ENCODE measurements at regions not wholly inside any gene's neighbourhood (a gene's known extent, or its start where the extent isn't known, plus 50 kb on each side); places are given as distances from the start of the nearest gene placed in this dataset.
A peak's percentile ranks its signal among the peaks of the same experiment; 100 is the strongest.
"Not testable (repeated sequence)": the region's sequence is repeated elsewhere in the genome, so short reads cannot be mapped to it uniquely, and the experiment has no call there.

DNA sequence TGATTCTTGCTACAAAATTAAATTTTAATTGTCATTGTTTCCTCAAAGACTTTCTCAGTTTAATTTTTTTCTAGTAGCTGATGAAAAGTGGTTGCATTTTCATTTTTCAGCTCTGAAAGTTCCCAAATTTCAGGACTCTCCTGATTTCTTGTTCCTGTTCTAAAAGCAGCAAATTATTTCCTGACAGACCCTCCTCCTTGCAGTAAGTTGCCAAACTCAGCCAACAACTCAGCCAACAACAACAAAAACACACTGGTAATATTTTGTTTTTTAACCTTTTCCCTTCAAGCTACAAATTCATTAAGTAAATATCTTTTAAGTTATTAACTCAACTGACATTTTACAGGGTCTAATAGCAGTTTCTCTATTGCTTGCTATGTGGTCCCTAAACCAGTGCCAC lies 487.8 kb upstream of the NUDT12 start:
- ATAC-seq: no peak

DNA sequence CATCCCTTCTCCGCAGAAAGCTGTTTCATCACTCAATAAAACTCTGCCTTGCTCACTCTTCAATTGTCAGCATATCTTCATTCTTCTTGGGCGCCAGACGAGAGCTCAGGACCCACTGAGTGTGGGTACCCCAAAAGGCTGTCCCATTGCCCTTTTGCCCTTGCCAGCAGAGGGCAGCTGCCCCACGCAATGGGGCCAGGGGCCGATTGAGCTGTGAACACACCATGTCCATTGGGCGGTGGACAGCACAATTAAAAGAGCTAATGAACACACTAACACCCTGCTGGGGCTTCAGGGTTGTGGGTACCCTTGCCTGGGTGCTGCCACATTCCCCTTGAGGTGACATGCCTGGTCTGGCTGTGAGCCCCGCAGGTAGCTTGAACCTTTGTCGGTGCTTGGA lies 487.2 kb upstream of the NUDT12 start:
- Histone ChIP-seq H3K27me3 (no peaks in the 10 kb centered on the region), H3K27ac (no peak overlapping the region), H3K4me3 (no peak overlapping the region), H3K36me3 (no peaks in the 10 kb centered on the region), H3K4me1 (no peaks in the 10 kb centered on the region), H3K9me3 (no peaks in the 10 kb centered on the region)
- intact Hi-C loops (cut with DNase I): no loop called here
- TF ChIP-seq, protein P1, sequence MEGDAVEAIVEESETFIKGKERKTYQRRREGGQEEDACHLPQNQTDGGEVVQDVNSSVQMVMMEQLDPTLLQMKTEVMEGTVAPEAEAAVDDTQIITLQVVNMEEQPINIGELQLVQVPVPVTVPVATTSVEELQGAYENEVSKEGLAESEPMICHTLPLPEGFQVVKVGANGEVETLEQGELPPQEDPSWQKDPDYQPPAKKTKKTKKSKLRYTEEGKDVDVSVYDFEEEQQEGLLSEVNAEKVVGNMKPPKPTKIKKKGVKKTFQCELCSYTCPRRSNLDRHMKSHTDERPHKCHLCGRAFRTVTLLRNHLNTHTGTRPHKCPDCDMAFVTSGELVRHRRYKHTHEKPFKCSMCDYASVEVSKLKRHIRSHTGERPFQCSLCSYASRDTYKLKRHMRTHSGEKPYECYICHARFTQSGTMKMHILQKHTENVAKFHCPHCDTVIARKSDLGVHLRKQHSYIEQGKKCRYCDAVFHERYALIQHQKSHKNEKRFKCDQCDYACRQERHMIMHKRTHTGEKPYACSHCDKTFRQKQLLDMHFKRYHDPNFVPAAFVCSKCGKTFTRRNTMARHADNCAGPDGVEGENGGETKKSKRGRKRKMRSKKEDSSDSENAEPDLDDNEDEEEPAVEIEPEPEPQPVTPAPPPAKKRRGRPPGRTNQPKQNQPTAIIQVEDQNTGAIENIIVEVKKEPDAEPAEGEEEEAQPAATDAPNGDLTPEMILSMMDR (IDR thresholded peaks at IDR 0.05): no peak
- ATAC-seq (no peak), DNase-seq (no peak)

More for the DNA sequence above, 487.8 kb upstream of the NUDT12 start:
- Histone ChIP-seq H3K4me1 (no peaks in the 10 kb centered on the region), H3K36me3 (no peaks in the 10 kb centered on the region), H3K9me3 (no peaks in the 10 kb centered on the region), H3K27ac (no peak overlapping the region), H3K4me3 (no peak overlapping the region), H3K27me3 (no peaks in the 10 kb centered on the region)
- intact Hi-C loops (cut with DNase I): no loop called here
- no peak for DNase-seq
- TF ChIP-seq, protein P1 (IDR thresholded peaks at IDR 0.05): no peak

DNA sequence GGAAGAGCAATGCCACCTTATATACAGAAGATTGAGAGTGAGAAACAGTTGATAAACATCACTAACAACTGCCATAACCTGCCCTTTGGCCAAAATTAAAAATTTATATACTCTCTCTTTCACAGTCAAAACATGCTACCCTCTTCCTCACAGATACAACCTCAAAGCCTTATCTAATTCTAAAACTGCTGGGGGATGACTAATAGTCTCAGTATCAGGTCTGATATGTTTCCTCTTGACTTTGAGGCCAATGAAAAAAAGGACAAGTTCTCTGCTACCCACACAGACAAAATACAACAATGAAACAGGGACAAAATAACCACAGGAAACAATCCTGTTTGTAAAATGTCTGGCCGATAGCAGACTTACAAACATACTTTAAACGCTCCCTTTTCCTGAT lies 485.6 kb upstream of the NUDT12 start:
- H3K27me3 ChIP-seq: no peaks in the 10 kb centered on the region
- no peak overlapping the region for H3K4me3 ChIP-seq
- ATAC-seq (no peak), DNase-seq (no peak)
- TF ChIP-seq, protein P1 (IDR thresholded peaks at IDR 0.05): no peak
- no peaks in the 10 kb centered on the region for H3K9me3 ChIP-seq
- no peaks in the 10 kb centered on the region for H3K36me3 ChIP-seq
- intact Hi-C loops (cut with DNase I): no loop called here
- H3K27ac ChIP-seq: no peak overlapping the region
- no peaks in the 10 kb centered on the region for H3K4me1 ChIP-seq

DNA sequence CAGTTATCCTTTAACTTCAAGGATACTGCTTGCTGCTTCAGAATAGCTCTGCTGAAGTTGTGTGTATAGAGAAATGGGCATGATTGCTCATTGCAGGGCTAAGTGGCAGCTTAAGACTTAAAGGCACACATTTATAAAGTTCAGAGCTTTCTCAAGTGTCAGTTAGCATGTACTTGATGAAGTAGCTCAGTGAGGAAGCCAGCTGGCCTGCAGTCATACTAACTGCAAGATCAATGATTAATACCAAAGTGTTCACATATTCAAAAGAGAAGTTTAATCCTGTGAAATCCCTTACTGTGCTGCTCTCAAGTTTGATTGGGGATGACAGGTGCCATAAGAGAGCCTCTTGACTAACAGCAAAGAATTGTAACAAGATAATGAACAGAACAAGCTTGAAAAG lies 483.4 kb upstream of the NUDT12 start:
- Histone ChIP-seq H3K4me3 (no peak overlapping the region), H3K4me1 (no peaks in the 10 kb centered on the region), H3K27ac (no peak overlapping the region), H3K9me3 (no peaks in the 10 kb centered on the region), H3K27me3 (no peaks in the 10 kb centered on the region), H3K36me3 (no peaks in the 10 kb centered on the region)
- ATAC-seq (peak; percentile 85), DNase-seq (no peak)
- TF ChIP-seq, protein P1 (IDR thresholded peaks at IDR 0.05): no peak
- intact Hi-C loops (cut with DNase I): no loop called here

DNA sequence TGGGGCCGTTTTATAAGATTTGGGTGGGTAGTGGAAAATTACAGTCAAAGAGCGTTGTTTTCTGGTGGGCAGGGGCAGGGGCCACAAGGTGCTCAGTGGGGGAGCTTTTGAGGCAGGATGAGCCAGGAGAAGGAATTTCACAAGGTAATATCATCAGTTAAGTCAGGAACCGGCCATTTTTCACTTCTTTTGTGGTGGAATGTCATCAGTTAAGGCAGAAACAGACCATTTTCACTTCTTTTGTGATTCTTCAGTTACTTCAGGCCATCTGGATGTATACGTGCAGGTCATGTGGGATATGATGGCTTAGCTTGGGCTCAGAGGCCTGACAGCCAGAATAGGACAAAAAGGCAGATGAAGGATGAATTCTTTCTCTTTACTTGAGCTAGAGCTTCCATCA lies 477.3 kb upstream of the NUDT12 start:
- ATAC-seq; DNase-seq; H3K27me3 ChIP-seq; H3K4me3 ChIP-seq; H3K9me3 ChIP-seq; H3K4me1 ChIP-seq; intact Hi-C loops (cut with DNase I); H3K27ac ChIP-seq; H3K36me3 ChIP-seq: not testable (repeated sequence)

DNA sequence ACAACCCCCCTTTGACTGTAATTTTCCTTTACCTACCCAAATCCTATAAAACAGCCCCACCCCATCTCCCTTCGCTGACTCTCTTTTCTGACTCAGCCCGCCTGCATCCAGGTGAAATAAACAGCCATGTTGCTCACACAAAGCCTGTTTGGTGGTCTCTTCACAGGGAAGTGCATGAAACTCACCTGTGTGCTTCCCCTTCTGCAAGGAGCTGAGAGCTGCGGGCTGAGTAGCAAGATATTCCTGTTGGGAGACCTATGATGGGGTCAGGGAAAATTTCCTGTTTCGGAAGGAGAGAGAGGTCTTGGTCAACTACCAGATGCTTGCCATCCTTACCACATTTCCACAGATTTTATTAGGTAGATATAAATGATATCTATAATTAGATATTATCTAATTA lies 474.5 kb upstream of the NUDT12 start:
- DNase-seq; H3K27ac ChIP-seq; H3K4me3 ChIP-seq; H3K9me3 ChIP-seq; H3K4me1 ChIP-seq; intact Hi-C loops (cut with DNase I); H3K27me3 ChIP-seq; H3K36me3 ChIP-seq; ATAC-seq: not testable (repeated sequence)

DNA sequence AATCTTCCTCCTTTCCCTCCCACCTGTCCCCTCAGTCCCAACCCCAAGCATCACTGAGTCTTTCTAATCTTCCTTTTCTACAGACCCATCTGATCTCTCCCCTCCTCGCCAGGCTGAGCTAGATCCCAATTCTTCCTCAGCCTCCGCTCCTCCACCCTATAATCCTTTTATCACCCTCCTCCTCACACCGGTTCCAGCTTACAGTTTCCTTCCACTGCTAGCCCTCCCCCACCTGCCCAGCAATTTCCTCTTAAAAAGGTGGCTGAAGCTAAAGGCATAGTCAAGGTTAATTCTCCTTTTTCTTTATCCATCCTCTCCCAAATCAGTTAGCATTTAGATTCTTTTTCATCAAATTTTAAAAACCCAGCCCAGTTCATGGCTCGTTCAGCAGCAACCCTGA lies 470.6 kb upstream of the NUDT12 start:
- H3K4me3 ChIP-seq; intact Hi-C loops (cut with DNase I); H3K27me3 ChIP-seq; H3K36me3 ChIP-seq; ATAC-seq; DNase-seq; H3K4me1 ChIP-seq; H3K9me3 ChIP-seq; H3K27ac ChIP-seq: not testable (repeated sequence)
